Endothelial cell of umbilical vein (primary cell): ENCODE measurements at regions not wholly inside any gene's neighbourhood (a gene's known extent, or its start where the extent isn't known, plus 50 kb on each side); places are given as distances from the start of the nearest gene placed in this dataset.
"Not testable (repeated sequence)": the region's sequence is repeated elsewhere in the genome, so short reads cannot be mapped to it uniquely, and the experiment has no call there.

Source experiments
- BruUV-seq: library from RNA; stranded (reverse); fragments of 400-500 nt; replicated peaks from 2 replicates; lab custom pipeline; 2021; lab: Mats Ljungman, UMichigan
- CTCF ChIA-PET: fragments of 300-600, 350-600 bp; sonication (Branson Sonifier 250); formaldehyde crosslinking; loops from one replicate; lab custom pipeline; 2021; ENCODE audit warnings: antibody characterized with exemption, inconsistent platforms; lab: Charles Lee
- POLR2A ChIA-PET: fragments of 300-600, 350-600 bp; sonication (Branson Sonifier 250); formaldehyde crosslinking; loops from one replicate; lab custom pipeline; 2021; ENCODE audit warnings: antibody characterized with exemption, inconsistent platforms; lab: Charles Lee
- DNase-seq: peaks from one replicate; pipeline ENCODE4 v3.0.0-alpha.2; 2011; ENCODE audit warnings: low read depth, low spot score
- FAIRE-seq: peaks from 2 replicates; lab custom pipeline; 2011; peaks lifted over from hg19 to GRCh38; lab: Jason Lieb, UNC
- H2AFZ ChIP-seq: 2 replicates; pipeline ENCODE4 v1.6.0; 2012; ENCODE audit warnings: low read depth, low read length, control low read depth, inconsistent platforms
- H3K27ac ChIP-seq: 2 replicates; pipeline ENCODE4 v1.5.1; 2011; ENCODE audit warnings: low read depth, mild to moderate bottlenecking, control low read depth, low read length, moderate library complexity; ENCODE audit not compliant: insufficient read depth
- H3K27me3 ChIP-seq, 2 experiments: 2 replicates each; pipeline versions ENCODE4 v1.6.0 to v1.6.1; 2011; ENCODE audit warnings: low read length in 2 of 2, mixed read lengths in 1 of 2; ENCODE audit not compliant: control insufficient read depth in 2 of 2, insufficient read depth in 2 of 2
- H3K36me3 ChIP-seq, 2 experiments: 2 replicates in 1 of 2; 3 replicates in 1 of 2; pipeline ENCODE4 v1.5.1; 2011; ENCODE audit warnings: low read length in 2 of 2, mild to moderate bottlenecking in 1 of 2, moderate library complexity in 1 of 2; ENCODE audit not compliant: control insufficient read depth in 2 of 2, insufficient read depth in 2 of 2; ENCODE audit errors: extremely low read depth in 1 of 2
- H3K4me1 ChIP-seq: 3 replicates; pipeline ENCODE4 v1.5.1; 2011; ENCODE audit warnings: mild to moderate bottlenecking, low read length; ENCODE audit not compliant: control insufficient read depth, insufficient read depth; ENCODE audit errors: extremely low read depth
- H3K4me2 ChIP-seq: 2 replicates; pipeline ENCODE4 v1.6.1; 2011; ENCODE audit warnings: low read length, control low read depth, mixed read lengths; ENCODE audit not compliant: insufficient read depth
- H3K4me3 ChIP-seq, 3 experiments: fragments of 200-600 bp in 1 of 3; sonication (generic), shearing (Covaris generic) in 1 of 3; replicated peaks in 1 of 3; 2 replicates each; pipeline ENCODE4 v1.5.1; 2011 to 2016; ENCODE audit warnings: control low read depth in 3 of 3, low read length in 3 of 3, mild to moderate bottlenecking in 2 of 3, inconsistent platforms in 1 of 3, low read depth in 1 of 3, moderate library complexity in 1 of 3; ENCODE audit not compliant: insufficient read depth in 1 of 3
- H3K79me2 ChIP-seq: 2 replicates; pipeline ENCODE4 v1.6.0; 2012; ENCODE audit warnings: low read length, inconsistent platforms; ENCODE audit not compliant: control insufficient read depth, insufficient read depth
- H3K9ac ChIP-seq: replicated peaks from 2 replicates; pipeline ENCODE3; 2011; ENCODE audit warnings: low read length, control low read depth; ENCODE audit not compliant: insufficient read depth; ENCODE audit errors: extremely low read depth
- H3K9me1 ChIP-seq: replicated peaks from 3 replicates; pipeline ENCODE4 v1.6.0; 2011; ENCODE audit warnings: mild to moderate bottlenecking, low read length; ENCODE audit not compliant: control insufficient read depth, insufficient read depth; ENCODE audit errors: extremely low read depth
- H3K9me3 ChIP-seq: replicated peaks from 2 replicates; pipeline ENCODE4 v1.5.1; 2012; ENCODE audit warnings: low read length, inconsistent platforms; ENCODE audit not compliant: control insufficient read depth, insufficient read depth
- H4K20me1 ChIP-seq: replicated peaks from 2 replicates; pipeline ENCODE3; 2011; ENCODE audit warnings: mild to moderate bottlenecking, low read length; ENCODE audit not compliant: control insufficient read depth, insufficient read depth; ENCODE audit errors: extremely low read depth
- CTCF ChIP-seq, 2 donors: IDR thresholded peaks; 1 replicate in 1 of 2; 2 replicates in 1 of 2; pipeline ENCODE4 v1.5.1; 2011; ENCODE audit warnings: low read length in 2 of 2, mild to moderate bottlenecking in 2 of 2, moderate library complexity in 2 of 2, control low read depth in 1 of 2, inconsistent platforms in 1 of 2, low read depth in 1 of 2; ENCODE audit not compliant: insufficient read depth in 1 of 2; ENCODE audit errors: extremely low read depth in 1 of 2
- EZH2 ChIP-seq: IDR thresholded peaks from 2 replicates; pipeline ENCODE4 v1.6.1; 2012; ENCODE audit warnings: borderline replicate concordance, low read depth, mild to moderate bottlenecking, moderate library complexity, low read length, inconsistent platforms; ENCODE audit not compliant: severe bottlenecking
- FOS ChIP-seq: IDR thresholded peaks from 2 replicates; pipeline ENCODE4 v1.6.1; 2011; ENCODE audit warnings: mild to moderate bottlenecking, low read length, moderate library complexity, borderline replicate concordance; ENCODE audit not compliant: insufficient read depth
- GATA2 ChIP-seq: IDR thresholded peaks from 2 replicates; pipeline ENCODE4 v1.7.0; 2011; ENCODE audit warnings: low read depth, mild to moderate bottlenecking, moderate library complexity, mixed read lengths, low read length; ENCODE audit not compliant: insufficient read length, insufficient read depth
- JUN ChIP-seq: IDR thresholded peaks from 2 replicates; pipeline ENCODE4 v1.6.1; 2011; ENCODE audit warnings: borderline replicate concordance, low read depth; ENCODE audit not compliant: insufficient read length, insufficient read depth
- MAX ChIP-seq: IDR thresholded peaks from 2 replicates; pipeline ENCODE4 v1.6.1; 2011; ENCODE audit not compliant: insufficient read depth, insufficient read length
- MYC ChIP-seq: IDR thresholded peaks from one replicate; pipeline ENCODE4 v1.6.1; 2011; ENCODE audit warnings: mild to moderate bottlenecking, low read depth, low read length
- POLR2A ChIP-seq: IDR thresholded peaks from 2 replicates; pipeline ENCODE4 v1.6.1; 2012; ENCODE audit warnings: low read depth, mild to moderate bottlenecking, control low read depth, low read length
- POLR2AphosphoS5 ChIP-seq: IDR thresholded peaks from 2 replicates; pipeline ENCODE4 v1.6.1; 2012; ENCODE audit warnings: low read depth, mild to moderate bottlenecking, control low read depth, low read length, moderate library complexity; ENCODE audit not compliant: insufficient read depth
- dilution Hi-C: fragments of 300-500 bp; cut with MboI; formaldehyde crosslinking; loops from one replicate; pipeline ENCODE4 v1.15.0; 2019; ENCODE audit warnings: low sequenced_read_pairs; ENCODE audit not compliant: extremely low pct_ligation_motif_present
- intact Hi-C: fragments of 100-400 bp; cut with micrococcal nuclease; formaldehyde crosslinking; loops from one replicate; pipeline ENCODE4 v1.10.0; 2022

DNA sequence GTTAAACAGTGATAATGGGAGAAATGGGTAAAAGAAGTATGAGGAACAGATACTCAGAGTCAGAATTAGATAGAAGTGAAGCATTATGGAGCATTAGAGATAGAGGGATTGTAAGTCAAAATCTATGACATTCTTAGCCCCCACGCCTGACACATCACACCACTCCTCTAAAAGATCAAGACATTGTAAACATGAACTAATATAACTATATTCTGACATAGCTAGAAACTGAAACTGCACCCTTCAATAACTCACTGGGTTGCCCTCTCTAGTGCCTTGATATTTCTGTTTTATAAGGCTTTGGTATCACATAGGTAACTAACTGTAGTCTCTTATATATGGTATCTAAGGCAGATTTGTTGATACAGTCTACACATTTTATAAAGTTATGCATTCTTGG lies 684.3 kb upstream of the DPPA4 start:
- no peak overlapping the region for H3K9ac ChIP-seq
- no TSS peak for BruUV-seq
- no peaks in the 10 kb centered on the region for H3K36me3 ChIP-seq
- H3K79me2 ChIP-seq: no peaks in the 10 kb centered on the region
- H3K4me3 ChIP-seq: no peak overlapping the region
- H4K20me1 ChIP-seq: no peaks in the 10 kb centered on the region
- no peak overlapping the region for H3K4me2 ChIP-seq
- no peak for DNase-seq
- no peak for FAIRE-seq
- intact Hi-C loops: no loop called here
- no peaks in the 10 kb centered on the region for H3K4me1 ChIP-seq
- ChIA-PET CTCF (no interaction called here), POLR2A (no interaction called here)
- H3K9me3 ChIP-seq: no peaks in the 10 kb centered on the region
- no peak overlapping the region for H3K27ac ChIP-seq
- H3K27me3 ChIP-seq: no peaks in the 10 kb centered on the region
- dilution Hi-C loops: no loop called here
- TF ChIP-seq MYC (no peak), GATA2 (no peak), EZH2 (no peak), MAX (no peak), CTCF (IDR thresholded peaks at IDR 0.05; ENCODE audit: extremely low read depth in 1 of 2, insufficient read depth in 1 of 2, low read depth in 1 of 2, low read length in 2 of 2) (no peak), FOS (no peak), POLR2AphosphoS5 (no peak), JUN (no peak), POLR2A (no peak)
- no peaks in the 10 kb centered on the region for H3K9me1 ChIP-seq
- no peak overlapping the region for H2AFZ ChIP-seq

DNA sequence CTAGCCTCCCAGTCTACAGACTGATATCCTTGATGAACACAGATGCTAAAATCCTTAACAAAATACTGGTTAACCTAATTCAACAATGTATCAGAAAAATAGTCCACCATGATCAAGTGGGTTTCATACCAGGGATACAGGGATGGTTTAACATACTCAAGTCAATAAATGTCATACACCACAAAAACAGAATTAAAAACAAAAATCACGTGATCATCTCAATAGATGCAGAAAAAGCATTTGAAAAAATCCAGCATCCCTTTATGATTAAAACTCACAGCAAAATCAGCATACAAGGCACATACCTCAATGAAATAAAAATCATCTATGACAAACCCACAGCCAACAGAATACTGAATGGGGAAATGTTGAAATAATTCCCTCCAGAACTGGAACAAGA lies 685.7 kb upstream of the DPPA4 start:
- H3K27ac ChIP-seq, H3K9me1 ChIP-seq, H3K27me3 ChIP-seq, POLR2A ChIA-PET, intact Hi-C loops, DNase-seq, H4K20me1 ChIP-seq, H3K4me3 ChIP-seq, H2AFZ ChIP-seq, dilution Hi-C loops, H3K79me2 ChIP-seq, CTCF ChIA-PET, H3K4me2 ChIP-seq, H3K9me3 ChIP-seq, H3K36me3 ChIP-seq, H3K4me1 ChIP-seq, H3K9ac ChIP-seq, FAIRE-seq, BruUV-seq: not testable (repeated sequence)
